ENCODE measurements at regions not wholly inside any gene's neighbourhood (a gene's known extent, or its start where the extent isn't known, plus 50 kb on each side); places are given as distances from the start of the nearest gene placed in this dataset.

DNA sequence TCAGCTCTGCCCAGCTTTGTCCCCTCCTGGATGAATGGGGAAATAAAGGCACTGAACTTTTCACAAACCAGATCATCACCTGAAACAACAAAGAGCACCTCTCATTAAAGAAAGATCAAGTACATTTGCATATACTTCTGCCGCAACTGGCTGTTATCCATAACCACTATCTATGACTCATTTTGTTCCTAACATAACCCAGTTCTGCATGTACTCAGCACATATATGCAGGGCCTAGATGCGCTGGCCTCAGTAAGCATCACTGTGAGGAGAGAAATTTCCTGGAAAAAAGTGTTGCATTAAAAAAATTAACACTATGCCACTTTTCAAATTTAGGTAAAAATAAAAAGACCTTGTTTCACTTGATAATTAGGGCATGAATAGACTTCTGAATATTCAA is 1718.4 kb downstream of the TP53TG3F start:
- no peak overlapping the region for H3K4me3 ChIP-seq
- no peak overlapping the region for H3K27ac ChIP-seq
- peaks cover 0 to 9% (median 0%) of the 10 kb centered on the region in 4 donors for H3K9me3 ChIP-seq
- no peak for DNase-seq
- 63 to 71% methylated on average over 2 of the region's 2 CpGs for WGBS, 2 donors
- no peaks in the 10 kb centered on the region for H3K4me1 ChIP-seq
- no peaks in the 10 kb centered on the region for H3K27me3 ChIP-seq
- no peaks in the 10 kb centered on the region for H3K36me3 ChIP-seq
- intact Hi-C loops (cut with DNase I): no loop called here
- no peak for TF ChIP-seq POLR2AphosphoS5 (IDR thresholded peaks at IDR 0.05)
- no peak for TF ChIP-seq EP300 (IDR thresholded peaks at IDR 0.05)
- TF ChIP-seq, protein P1, sequence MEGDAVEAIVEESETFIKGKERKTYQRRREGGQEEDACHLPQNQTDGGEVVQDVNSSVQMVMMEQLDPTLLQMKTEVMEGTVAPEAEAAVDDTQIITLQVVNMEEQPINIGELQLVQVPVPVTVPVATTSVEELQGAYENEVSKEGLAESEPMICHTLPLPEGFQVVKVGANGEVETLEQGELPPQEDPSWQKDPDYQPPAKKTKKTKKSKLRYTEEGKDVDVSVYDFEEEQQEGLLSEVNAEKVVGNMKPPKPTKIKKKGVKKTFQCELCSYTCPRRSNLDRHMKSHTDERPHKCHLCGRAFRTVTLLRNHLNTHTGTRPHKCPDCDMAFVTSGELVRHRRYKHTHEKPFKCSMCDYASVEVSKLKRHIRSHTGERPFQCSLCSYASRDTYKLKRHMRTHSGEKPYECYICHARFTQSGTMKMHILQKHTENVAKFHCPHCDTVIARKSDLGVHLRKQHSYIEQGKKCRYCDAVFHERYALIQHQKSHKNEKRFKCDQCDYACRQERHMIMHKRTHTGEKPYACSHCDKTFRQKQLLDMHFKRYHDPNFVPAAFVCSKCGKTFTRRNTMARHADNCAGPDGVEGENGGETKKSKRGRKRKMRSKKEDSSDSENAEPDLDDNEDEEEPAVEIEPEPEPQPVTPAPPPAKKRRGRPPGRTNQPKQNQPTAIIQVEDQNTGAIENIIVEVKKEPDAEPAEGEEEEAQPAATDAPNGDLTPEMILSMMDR (IDR thresholded peaks at IDR 0.05): no peak
- TF ChIP-seq POLR2A (IDR thresholded peaks at IDR 0.05): no peak

DNA sequence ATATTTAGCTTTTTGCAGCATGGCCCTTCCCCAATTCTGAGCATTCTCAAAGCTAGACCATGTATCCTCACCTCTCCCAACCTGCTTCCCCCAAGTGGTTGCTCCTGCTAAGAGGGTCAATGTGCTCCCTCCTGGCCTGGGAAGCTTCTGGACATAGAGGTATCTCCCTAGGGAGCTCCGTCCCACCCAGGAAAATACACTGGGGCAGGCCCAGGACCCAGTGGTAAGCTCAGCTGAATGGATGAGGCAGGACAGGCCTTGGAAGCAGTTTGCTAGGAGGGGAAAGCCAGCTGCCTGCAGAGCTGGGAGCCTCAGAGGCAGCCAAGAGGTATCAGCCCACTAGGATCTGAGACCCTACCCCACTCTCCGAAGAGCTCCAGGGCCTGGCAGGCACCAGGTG is 1721.6 kb downstream of the TP53TG3F start:
- Histone ChIP-seq H3K4me3 (no peak overlapping the region), H3K4me1 (no peaks in the 10 kb centered on the region), H3K27ac (no peak overlapping the region), H3K9me3 (peaks cover 0 to 4% (median 0%) of the 10 kb centered on the region in 4 donors), H3K27me3 (peaks cover 0 to 4% (median 0%) of the 10 kb centered on the region in 3 donors), H3K36me3 (no peaks in the 10 kb centered on the region)
- WGBS, 2 donors: 72 to 74% methylated on average over 2 of the region's 2 CpGs
- no peak for DNase-seq
- no peak for TF ChIP-seq EP300 (IDR thresholded peaks at IDR 0.05)
- TF ChIP-seq, protein P1 (IDR thresholded peaks at IDR 0.05): no peak
- TF ChIP-seq POLR2A (IDR thresholded peaks at IDR 0.05): no peak
- no peak for TF ChIP-seq POLR2AphosphoS5 (IDR thresholded peaks at IDR 0.05)
- intact Hi-C loops (cut with DNase I): no loop called here

DNA sequence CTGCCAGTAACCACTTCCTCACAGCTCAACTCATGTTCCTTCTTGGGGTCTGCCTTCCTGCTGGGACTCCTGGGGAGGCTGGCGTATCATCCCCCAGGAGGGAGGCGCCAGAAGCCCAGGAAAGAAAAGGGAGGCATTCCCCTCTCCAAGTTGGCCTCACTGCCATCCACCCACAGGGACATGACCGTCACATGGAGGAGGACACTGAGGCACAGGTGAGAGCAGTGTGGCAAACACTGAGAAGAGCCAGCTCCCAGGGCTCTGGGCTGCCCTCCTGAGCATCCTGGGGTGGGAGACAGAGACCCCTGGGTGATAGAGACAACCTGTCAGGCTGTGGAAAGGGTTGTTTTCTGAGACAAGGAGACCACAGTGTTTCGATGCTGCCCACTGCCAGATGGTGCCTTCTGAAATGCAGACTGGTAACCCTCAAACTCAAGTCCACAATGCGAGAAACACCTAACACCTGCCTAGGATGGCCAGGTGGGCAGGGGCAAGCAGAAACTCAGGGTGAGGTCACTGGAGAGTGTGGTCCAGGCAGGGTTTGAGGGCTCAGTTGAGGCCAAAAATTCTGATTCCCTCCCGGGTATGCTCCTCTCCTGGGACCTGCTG is 1722.1 kb downstream of the TP53TG3F start:
- WGBS, 2 donors: 53 to 59% methylated on average over 6 of the region's 6 CpGs
- intact Hi-C loops (cut with DNase I): no loop called here
- TF ChIP-seq POLR2AphosphoS5 (IDR thresholded peaks at IDR 0.05) (no peak), EP300 (IDR thresholded peaks at IDR 0.05) (no peak), POLR2A (IDR thresholded peaks at IDR 0.05) (no peak)
- TF ChIP-seq, protein P1 (IDR thresholded peaks at IDR 0.05): no peak

GRCh38 chr16:35182043-35182677 is 1722.7 kb downstream of the TP53TG3F start:
- intact Hi-C loops (cut with DNase I): no loop called here

More for the DNA sequence above, 1722.1 kb downstream of the TP53TG3F start:
- Histone ChIP-seq H3K4me1 (no peaks in the 10 kb centered on the region), H3K36me3 (no peaks in the 10 kb centered on the region), H3K4me3 (no peak overlapping the region), H3K9me3 (peaks cover 0 to 4% (median 0%) of the 10 kb centered on the region in 4 donors), H3K27ac (no peak overlapping the region), H3K27me3 (peaks cover 0 to 7% (median 0%) of the 10 kb centered on the region in 3 donors)
- no peak for DNase-seq

DNA sequence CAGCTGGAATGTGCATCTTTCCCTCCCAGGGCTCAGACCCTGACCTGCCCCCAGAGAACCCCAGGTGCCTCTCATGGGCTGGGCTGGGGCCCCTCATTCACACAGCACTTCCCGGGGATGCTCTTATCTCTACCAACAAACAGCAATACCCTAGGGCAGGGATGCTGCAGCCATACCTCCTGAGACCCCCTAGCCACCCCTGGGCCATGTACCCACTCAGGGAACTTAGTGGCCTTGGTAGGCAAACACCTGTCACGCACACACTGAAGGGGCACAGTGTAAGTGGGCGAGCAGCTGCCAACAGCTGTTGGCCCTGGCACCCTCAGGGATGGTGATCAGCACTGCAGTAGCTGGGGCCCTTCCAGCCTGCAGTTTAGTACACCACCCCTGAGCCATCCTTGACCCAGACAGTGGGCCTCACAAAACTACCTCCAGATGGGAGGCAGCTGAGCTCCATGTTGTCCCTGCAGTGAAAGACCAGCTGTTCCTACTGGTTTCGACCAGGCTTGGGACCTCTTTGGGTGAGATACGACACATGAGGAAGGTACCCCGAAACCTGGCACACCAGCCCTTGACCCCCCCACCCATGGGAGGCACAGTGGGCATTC is 1723.6 kb downstream of the TP53TG3F start:
- Histone ChIP-seq H3K9me3 (peaks cover 0 to 4% (median 0%) of the 10 kb centered on the region in 4 donors), H3K27ac (no peak overlapping the region), H3K4me3 (no peak overlapping the region), H3K36me3 (no peaks in the 10 kb centered on the region), H3K27me3 (peaks cover 0 to 7% (median 0%) of the 10 kb centered on the region in 3 donors), H3K4me1 (no peaks in the 10 kb centered on the region)
- TF ChIP-seq, protein P1 (IDR thresholded peaks at IDR 0.05): no peak
- TF ChIP-seq POLR2A (IDR thresholded peaks at IDR 0.05) (no peak), EP300 (IDR thresholded peaks at IDR 0.05) (no peak), POLR2AphosphoS5 (IDR thresholded peaks at IDR 0.05) (no peak)
- WGBS, 2 donors: 63 to 75% methylated on average over 6 of the region's 6 CpGs
- intact Hi-C loops (cut with DNase I): no loop called here
- no peak for DNase-seq

More at GRCh38 chr16:35182043-35182677, 1722.7 kb downstream of the TP53TG3F start:
- DNase-seq: no peak
- H3K4me3 ChIP-seq: no peak overlapping the region
- H3K36me3 ChIP-seq: no peaks in the 10 kb centered on the region
- peaks cover 0 to 4% (median 0%) of the 10 kb centered on the region in 4 donors for H3K9me3 ChIP-seq
- no peaks in the 10 kb centered on the region for H3K4me1 ChIP-seq
- peaks cover 0 to 7% (median 0%) of the 10 kb centered on the region in 3 donors for H3K27me3 ChIP-seq
- TF ChIP-seq EP300 (IDR thresholded peaks at IDR 0.05): no peak
- TF ChIP-seq POLR2AphosphoS5 (IDR thresholded peaks at IDR 0.05): no peak
- no peak overlapping the region for H3K27ac ChIP-seq

All from sigmoid colon (tissue), 6 donors.